NOMO-1 (cell line): ENCODE measurements at regions not wholly inside any gene's neighbourhood (a gene's known extent, or its start where the extent isn't known, plus 50 kb on each side); places are given as distances from the start of the nearest gene placed in this dataset.
"Not testable (repeated sequence)": the region's sequence is repeated elsewhere in the genome, so short reads cannot be mapped to it uniquely, and the experiment has no call there.

Source experiments
- DNase-seq, 2 experiments: peaks; one replicate each; lab custom pipeline; 2025; ENCODE audit not compliant: unreplicated experiment in 2 of 2; lab: John Stamatoyannopoulos, UW

GRCh38 chr21:13935396-13936032, 275.2 kb downstream of the LIPI start:
- not testable (repeated sequence) for DNase-seq

GRCh38 chr21:13934887-13935342, 275.8 kb downstream of the LIPI start:
- not testable (repeated sequence) for DNase-seq

GRCh38 chr21:13923175-13923574, 287.6 kb downstream of the LIPI start:
- not testable (repeated sequence) for DNase-seq

- not testable (repeated sequence) for DNase-seq
Observed at GRCh38 chr21:13921455-13921854, 289.3 kb downstream of the LIPI start.

- DNase-seq = not testable (repeated sequence)
Observed at GRCh38 chr21:13907385-13907784, 297.8 kb downstream of the POTED start.

- DNase-seq = not testable (repeated sequence)
Observed at GRCh38 chr21:13896596-13897247, 287.1 kb downstream of the POTED start.

- not testable (repeated sequence) for DNase-seq
Observed at GRCh38 chr21:13893617-13894016, 284.0 kb downstream of the POTED start.

GRCh38 chr21:13893025-13893424, 283.4 kb downstream of the POTED start:
- DNase-seq = not testable (repeated sequence)

GRCh38 chr21:13892146-13892751, 282.7 kb downstream of the POTED start:
- DNase-seq = not testable (repeated sequence)

GRCh38 chr21:13889176-13889575, 279.6 kb downstream of the POTED start:
- not testable (repeated sequence) for DNase-seq

- not testable (repeated sequence) for DNase-seq
Observed at GRCh38 chr21:13883641-13884395, 274.2 kb downstream of the POTED start.

- DNase-seq = not testable (repeated sequence)
Observed at GRCh38 chr21:13877503-13877902, 267.9 kb downstream of the POTED start.

- DNase-seq = not testable (repeated sequence)
Observed at GRCh38 chr21:13876999-13877398, 267.4 kb downstream of the POTED start.

- DNase-seq = not testable (repeated sequence)
Observed at GRCh38 chr21:13874001-13874400, 264.4 kb downstream of the POTED start.

GRCh38 chr21:13854638-13855037, 245.1 kb downstream of the POTED start:
- no peak for DNase-seq

- DNase-seq = not testable (repeated sequence)
Observed at GRCh38 chr21:13850808-13851207, 241.2 kb downstream of the POTED start.

- not testable (repeated sequence) for DNase-seq
Observed at GRCh38 chr21:13849489-13849888, 239.9 kb downstream of the POTED start.

- not testable (repeated sequence) for DNase-seq
Observed at GRCh38 chr21:13846718-13847117, 237.1 kb downstream of the POTED start.

- not testable (repeated sequence) for DNase-seq
Observed at GRCh38 chr21:13844574-13844973, 235.0 kb downstream of the POTED start.

- not testable (repeated sequence) for DNase-seq
Observed at GRCh38 chr21:13843081-13843480, 233.5 kb downstream of the POTED start.

GRCh38 chr21:13827666-13828065, 218.1 kb downstream of the POTED start:
- not testable (repeated sequence) for DNase-seq
